Activated T-helper 17 cell treated with anti-CD3 and anti-CD28 coated beads, Interleukin-2, amount 50 U/mL, for 72 hours (primary cell): ENCODE measurements at regions not wholly inside any gene's neighbourhood (a gene's known extent, or its start where the extent isn't known, plus 50 kb on each side); places are given as distances from the start of the nearest gene placed in this dataset.

ENCODE experiments used
- ATAC-seq: fragments of 150-1000 bp; cut with Tn5 transposase; replicated peaks from 2 replicates; pipeline ENCODE4 v1.10.0; 2021; ENCODE audit warnings: mild to moderate bottlenecking, moderate library complexity
- H3K27ac Mint-ChIP-seq: one replicate; pipeline ENCODE4 v1.8.0; 2022; ENCODE audit warnings: mixed read lengths
- H3K27me3 Mint-ChIP-seq: one replicate; pipeline ENCODE4 v1.8.0; 2022; ENCODE audit warnings: mixed read lengths
- H3K36me3 Mint-ChIP-seq: one replicate; pipeline ENCODE4 v1.8.0; 2022; ENCODE audit warnings: low read depth, mild to moderate bottlenecking, mixed read lengths
- H3K4me1 Mint-ChIP-seq: one replicate; pipeline ENCODE4 v1.8.0; 2022; ENCODE audit warnings: mixed read lengths
- H3K4me3 Mint-ChIP-seq: one replicate; pipeline ENCODE4 v1.8.0; 2022; ENCODE audit warnings: mild to moderate bottlenecking, mixed read lengths
- H3K9me3 Mint-ChIP-seq: one replicate; pipeline ENCODE4 v1.8.0; 2022; ENCODE audit warnings: mixed read lengths

DNA sequence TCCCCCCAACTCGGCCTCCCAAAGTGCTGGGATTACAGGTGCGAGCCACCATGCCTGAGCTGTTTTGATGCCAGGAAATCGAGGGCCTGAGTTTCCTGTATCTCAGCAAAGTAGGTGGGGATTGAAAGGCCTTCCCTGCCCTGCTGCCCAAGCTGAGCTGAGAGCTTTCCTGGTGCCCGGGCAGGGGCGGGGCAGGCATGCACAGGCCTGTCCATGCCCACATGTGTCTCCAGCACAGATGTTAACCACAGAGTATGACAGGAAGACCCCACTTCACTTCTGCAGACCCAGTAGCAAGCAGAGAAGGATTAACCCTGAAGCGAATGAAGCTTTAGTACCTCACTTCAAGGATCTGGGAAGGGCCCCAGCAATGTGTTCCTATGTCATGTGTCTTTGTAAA, 66.0 kb downstream of the GPR6 start:
- Mint-ChIP-seq H3K4me1 (peaks cover 6% of the 10 kb centered on the region), H3K27me3 (peaks cover 4% of the 10 kb centered on the region), H3K36me3 (no peaks in the 10 kb centered on the region), H3K9me3 (no peaks in the 10 kb centered on the region), H3K4me3 (no peak overlapping the region), H3K27ac (no peak overlapping the region)
- no peak for ATAC-seq

DNA sequence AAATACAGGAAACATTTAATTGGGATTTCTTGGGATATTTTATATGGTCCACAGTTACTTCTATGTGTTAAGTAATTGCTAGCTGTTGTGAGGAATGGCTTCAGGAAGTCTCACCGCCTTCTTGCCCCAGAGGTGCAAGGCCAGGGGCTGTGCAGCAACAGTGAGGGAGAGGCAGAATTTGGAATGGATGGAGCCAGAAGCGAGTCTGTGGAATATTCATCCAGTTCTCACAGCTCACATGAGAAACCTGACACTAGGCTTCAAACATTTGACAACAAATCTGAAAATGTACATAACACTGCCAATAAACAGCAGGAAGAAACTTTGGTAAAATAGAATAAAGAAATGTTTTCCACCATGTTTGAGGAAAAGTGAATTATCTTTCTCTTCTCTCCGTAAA, 66.5 kb downstream of the GPR6 start:
- H3K36me3 Mint-ChIP-seq: no peaks in the 10 kb centered on the region
- H3K9me3 Mint-ChIP-seq: no peaks in the 10 kb centered on the region
- no peak overlapping the region for H3K27ac Mint-ChIP-seq
- peaks cover under 1% of the 10 kb centered on the region for H3K4me1 Mint-ChIP-seq
- H3K27me3 Mint-ChIP-seq: peaks cover 8% of the 10 kb centered on the region
- no peak for ATAC-seq
- H3K4me3 Mint-ChIP-seq: no peak overlapping the region

DNA sequence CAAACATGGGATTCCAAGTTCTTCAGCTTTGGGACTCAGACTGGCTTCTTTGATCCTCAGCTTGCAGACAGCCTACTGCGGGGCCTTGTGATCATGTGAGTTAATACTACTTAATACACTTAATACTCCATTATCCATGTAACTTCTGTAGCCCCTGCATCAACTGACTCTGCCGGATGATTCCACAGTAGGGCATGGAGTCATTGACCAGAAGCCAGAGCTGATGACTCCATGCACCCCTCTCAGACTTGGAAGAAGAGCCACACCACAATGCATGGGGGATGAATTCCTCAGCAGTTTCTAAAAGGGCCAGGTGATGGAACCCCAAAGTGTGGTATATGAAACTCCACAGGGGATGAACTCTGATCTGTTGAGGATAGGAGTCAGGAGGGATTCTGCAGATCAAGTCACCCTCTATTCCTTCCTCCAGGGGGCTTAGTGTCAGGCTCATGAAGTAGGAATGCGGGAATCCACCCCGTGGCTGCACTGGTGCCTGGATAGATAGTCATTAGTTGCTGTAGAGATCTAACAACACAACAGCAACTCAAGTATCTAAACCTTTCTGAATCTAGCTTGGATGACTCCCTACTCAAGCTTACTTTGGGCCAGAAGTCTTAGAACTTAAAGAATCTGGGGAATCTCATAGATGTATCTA, 70.2 kb downstream of the GPR6 start:
- no peaks in the 10 kb centered on the region for H3K9me3 Mint-ChIP-seq
- no peaks in the 10 kb centered on the region for H3K36me3 Mint-ChIP-seq
- ATAC-seq: no peak
- peaks cover 20% of the 10 kb centered on the region for H3K27me3 Mint-ChIP-seq
- no peak overlapping the region for H3K4me3 Mint-ChIP-seq
- no peak overlapping the region for H3K27ac Mint-ChIP-seq
- H3K4me1 Mint-ChIP-seq: no peaks in the 10 kb centered on the region

DNA sequence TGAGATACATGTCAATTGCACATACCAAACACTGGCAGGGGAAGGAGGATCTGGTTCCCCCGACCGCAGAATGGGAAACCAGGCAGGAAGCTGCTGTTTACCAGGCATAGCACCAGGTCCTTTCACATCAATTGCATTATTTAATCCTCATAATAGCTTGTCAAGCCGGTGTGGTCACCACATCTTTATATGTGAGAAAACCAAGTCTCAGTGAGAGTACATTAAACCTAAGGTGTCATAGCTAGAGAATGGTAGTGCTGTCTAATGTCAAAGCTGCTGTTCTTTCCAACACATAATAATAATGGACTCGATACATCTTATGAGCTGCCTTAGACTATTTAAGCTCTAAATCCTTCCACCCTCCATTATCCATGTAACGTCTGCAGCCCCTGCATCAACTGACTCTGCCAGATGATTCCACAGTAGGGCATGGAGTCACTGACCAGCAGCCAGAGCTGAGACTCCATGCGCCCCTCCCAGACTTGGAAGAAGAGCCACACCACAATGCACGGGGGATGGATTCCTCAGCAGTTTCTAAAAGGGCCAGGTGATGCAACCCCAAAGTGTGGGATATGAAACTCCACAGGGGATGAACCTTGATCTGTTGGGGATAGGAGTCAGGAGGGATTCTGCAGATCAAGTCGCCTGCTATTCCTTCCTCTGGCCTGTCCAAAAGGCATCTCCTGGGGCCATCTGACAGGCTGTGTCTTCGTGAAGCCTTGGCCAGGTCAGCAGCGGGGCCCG, 71.8 kb downstream of the GPR6 start:
- no peaks in the 10 kb centered on the region for H3K36me3 Mint-ChIP-seq
- H3K27me3 Mint-ChIP-seq: peaks cover 23% of the 10 kb centered on the region
- H3K4me3 Mint-ChIP-seq: no peak overlapping the region
- H3K4me1 Mint-ChIP-seq: no peaks in the 10 kb centered on the region
- no peak overlapping the region for H3K27ac Mint-ChIP-seq
- ATAC-seq: no peak
- no peaks in the 10 kb centered on the region for H3K9me3 Mint-ChIP-seq
